Suppressor macrophage treated with lipopolysaccharide for 1 hour (primary cell): ENCODE measurements at regions not wholly inside any gene's neighbourhood (a gene's known extent, or its start where the extent isn't known, plus 50 kb on each side); places are given as distances from the start of the nearest gene placed in this dataset.

Experiments used
- DNase-seq, 3 donors: peaks; one replicate each; pipeline ENCODE4 v3.0.0-alpha.2; 2020 to 2022

DNA sequence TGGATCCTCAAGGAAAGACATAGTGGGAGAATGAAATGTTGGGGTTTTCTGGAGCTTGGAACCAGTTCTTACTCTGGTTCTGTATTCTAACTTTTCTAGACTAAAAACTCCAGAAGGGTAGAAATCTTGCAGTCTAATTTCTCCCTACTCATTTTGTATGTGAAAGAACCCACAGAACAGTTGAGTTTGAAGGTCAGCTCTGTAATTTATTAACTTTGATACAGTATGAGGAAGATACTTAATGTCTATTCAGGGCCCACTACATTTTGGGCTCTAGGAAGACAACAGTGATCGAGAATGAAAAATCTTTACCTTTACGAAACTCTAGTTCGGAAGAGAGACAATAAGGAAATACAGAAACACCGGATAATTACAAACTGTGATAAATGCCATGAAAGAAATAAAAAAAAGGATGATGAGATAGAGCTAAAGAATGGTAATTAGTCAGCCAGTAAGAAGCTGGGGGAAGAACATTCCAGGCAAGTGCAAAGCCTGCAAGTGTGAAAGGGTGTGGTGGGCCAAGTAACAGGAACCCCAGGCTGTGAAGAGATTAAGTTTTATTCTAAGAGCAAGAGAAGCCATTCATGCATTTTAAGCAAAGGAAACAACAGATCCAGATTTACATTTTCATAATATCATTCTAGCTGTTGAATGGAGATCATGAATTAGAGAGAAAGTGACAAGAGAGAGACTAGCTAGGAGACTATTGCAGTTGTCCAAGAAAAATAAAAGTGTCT, 159.9 kb upstream of the HMCN1 start:
- DNase-seq = no peak

DNA sequence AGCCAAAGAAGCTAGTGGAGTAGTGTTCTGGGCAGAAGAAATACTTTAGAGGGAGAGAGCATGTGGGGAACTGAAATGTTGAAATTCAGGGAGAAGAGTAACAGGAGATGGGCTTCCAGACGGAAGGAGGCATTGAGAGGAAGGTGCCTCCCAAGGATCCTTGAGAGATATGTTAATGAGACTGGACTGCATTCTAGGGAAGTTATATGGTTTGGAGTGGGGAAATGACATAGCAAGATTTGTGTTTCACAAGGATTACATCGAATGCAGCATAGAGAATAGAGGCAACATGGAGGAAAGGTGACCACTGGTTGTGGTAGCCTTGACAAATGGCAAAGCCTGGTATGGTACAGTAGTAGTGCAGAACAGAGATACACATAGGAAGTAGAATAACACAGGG, 160.5 kb upstream of the HMCN1 start:
- peak in 1 of 3 donors; percentile 14 for DNase-seq

DNA sequence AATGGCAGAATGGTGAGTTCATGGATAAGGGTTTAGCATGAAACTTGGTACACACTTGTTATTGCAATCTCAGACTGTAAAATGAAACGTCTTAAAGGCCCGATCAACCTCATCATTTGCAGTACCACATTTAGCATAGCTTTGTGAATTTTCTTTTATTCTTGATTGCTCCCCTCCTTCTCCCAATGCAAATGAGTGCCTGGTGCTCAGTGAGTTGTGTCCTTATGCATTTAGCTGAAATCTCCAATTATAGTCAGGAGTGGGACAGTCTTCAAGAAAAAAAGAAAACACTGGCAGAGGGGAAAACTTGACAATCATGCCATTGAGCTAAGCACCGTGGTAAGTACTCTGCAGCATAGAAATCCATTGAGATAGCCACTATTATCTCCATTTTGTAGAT, 161.0 kb upstream of the HMCN1 start:
- no peak for DNase-seq

DNA sequence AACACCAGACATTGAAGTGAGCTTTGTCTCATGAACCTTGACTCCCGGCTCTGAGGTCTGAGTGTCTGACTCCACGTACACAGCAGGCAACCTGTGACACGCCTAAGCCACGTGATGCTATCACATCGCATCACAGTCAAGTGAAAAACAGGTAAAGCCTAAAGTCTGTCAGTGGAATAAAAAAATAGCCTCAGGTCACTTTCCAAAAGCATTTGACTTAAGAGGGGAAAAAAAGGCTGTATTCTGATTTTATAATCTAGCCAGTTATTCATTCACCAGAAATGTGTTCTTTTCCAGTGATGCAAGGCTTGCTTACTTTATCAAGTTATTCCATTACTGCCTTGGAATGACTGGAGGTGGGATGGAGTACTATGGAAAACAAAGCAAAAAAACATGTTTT, 163.2 kb upstream of the HMCN1 start:
- no peak for DNase-seq

DNA sequence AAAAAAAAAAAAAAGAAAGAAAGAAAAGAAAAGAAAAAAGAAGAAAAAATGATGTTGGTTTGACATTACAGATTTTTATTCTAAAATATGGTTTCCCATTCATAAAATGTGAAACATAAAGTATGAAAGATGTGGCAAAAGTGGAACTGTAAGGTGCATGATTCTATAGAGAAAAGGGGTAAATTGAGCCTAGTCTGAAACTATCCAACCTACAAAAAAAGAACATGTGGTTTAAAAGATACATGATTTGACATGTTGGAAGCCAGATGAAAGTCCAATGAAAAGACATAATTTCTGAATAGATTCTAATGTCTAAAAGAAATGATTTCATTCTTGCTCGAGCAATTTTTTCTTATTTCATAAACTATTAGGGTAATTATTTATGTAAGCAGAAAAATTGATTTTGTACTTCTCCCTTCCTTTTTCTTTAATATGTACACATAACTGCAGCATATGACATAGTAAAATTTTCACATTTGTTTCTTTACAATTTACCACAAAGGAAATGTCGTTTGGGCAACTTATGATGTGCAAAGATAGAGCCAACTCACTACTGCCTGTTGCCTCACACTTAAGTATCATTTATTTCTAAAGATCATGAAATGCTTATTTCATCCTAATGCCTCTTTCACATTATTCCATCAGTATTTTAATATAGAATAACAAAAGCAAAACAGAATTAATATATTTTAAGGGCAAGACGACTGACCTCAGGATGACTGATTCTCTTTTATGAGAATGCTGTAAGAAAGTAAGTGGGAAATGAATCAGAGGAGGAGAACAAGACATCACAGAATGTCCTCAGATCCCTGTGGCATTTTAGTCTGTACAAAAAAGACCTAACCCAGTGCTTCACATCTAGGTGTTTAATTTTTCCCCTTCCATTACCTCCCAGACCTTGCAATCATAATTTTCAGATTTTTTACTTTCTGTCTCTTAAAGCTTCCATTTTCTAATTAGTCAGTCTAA, 165.8 kb upstream of the HMCN1 start:
- peak in 2 of 3 donors; percentile 46 to 61 for DNase-seq

DNA sequence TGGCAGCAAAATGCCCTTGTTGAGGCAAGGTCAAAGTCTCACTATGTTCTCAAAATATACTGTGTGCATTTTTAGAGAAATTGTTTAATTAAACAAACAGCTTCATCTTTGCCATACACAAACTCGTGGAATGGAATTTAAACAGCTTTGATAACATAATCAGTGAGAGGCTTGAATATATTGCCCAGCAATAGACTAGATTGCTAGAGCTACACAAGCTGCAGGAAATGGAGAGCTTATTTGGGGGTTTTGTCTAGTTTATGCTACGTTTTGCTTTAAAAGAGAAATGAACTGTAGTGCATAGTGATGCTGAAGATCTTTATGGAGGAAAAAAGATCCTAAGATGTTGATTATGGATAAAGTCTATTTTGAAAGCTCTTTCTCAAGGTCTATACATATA, 166.8 kb upstream of the HMCN1 start:
- no peak for DNase-seq

DNA sequence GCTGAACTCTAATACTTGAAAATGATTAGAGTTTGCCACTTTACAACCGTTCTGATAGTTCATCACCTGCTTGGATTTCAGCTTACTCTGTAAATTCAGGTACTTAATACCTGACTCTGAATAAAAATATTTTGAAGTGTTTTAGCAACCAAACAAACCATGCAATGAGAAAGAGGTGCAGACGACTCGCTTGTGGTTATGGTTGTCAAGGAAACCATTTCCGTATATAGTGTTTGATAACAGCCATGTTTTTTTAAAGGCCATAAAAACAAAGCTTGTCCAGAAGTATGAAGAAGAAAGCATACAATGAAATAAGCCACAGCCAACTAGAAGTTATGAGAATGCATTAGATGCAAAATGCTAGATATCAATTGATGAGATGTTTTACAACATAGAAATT, 167.2 kb upstream of the HMCN1 start:
- DNase-seq = peak in 1 of 3 donors; percentile 32

DNA sequence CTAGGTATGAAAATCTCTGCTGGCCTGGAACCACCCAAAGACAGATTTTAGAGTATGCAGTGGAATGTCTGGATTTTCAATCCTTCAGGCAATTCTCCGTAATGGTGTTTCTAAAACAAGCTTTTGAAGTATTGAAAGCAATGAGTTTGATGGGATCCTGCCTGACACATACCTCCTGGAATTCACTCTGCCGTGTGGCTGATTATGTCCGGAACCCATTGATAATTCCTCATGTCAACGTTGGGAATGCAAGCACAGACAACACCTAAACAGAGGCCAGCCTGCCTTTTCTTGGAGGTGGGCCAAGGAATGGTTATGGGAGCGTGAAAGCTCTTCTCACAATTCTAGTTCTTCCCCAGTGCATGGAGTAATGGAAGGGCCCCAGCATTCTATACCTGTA, 168.9 kb upstream of the HMCN1 start:
- DNase-seq = no peak

DNA sequence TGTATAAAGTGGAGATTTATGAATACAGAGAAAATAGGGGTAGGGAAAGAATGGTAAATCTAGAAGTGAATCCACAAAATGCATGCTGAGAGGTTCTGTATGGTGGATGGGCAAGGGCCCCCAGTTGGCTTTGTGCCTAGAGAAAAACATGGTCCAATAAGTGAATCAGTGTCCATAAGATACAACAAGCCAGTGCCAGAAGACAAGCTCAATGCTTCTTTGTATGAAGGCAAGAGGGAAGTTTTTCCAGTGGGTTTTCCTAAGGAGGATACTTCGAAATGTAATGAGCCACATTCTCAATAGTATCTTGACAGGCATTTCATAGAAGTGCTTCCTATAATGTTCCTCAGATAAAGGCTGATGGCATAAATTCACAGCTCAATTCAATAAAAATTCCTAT, 169.4 kb upstream of the HMCN1 start:
- DNase-seq = no peak

DNA sequence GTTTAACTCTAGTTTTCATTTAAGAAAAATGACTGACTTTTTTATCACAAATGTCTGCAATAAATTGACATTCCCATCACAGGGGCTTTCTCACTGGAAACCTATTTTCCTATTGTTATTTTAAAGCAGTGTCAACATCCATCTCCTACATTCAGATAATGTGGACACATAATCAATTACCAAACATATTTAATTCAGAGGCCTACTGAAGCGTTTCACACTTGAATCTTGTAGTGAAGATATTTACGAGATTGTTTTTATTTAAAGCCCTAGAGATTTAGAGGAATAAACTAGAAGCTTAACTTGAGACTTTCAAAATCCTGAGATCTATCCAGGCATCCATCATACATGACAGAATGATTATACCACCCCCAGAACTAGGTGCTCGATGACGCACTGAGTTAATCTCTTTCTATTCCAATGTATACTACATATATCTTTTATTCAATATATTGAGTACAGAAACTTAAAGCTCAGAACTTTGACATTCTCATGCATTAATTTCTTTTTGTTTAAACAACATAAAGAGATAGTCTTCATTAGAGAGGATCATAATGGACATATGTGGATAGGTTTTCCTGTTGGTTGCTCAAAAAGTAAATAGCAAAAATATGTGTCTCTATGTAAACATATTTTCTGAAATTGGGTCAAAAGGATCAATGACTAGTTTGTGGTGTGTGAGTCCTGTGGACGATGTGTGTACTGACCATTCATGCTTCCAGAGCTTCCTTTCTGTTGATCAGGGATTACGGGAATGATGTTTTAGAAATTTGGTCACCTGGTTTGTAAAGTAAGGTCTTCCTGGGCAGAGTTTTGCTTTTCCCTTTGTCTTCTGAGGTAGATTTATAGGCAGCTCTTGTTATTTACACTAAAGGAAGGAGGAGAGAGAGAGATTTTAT, 171.5 kb upstream of the HMCN1 start:
- no peak for DNase-seq

DNA sequence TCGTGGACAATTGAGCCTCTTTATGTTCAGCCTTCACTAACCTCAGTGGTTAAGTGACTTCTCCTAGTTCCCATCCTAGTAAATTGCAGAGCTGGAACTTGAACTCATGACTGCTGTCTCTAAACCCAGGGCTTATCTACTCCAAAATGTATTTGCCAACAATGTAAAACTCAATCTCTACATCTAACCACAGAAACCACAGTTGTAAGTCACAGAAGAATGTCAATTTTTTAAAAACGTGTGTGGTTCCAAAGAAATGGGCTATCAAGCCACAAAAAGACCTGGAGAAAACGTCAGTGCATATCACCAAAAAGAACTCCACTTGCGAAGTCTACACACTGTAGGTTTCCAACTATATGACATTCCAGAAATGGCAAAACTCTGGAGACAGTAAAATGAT, 172.6 kb upstream of the HMCN1 start:
- no peak for DNase-seq

DNA sequence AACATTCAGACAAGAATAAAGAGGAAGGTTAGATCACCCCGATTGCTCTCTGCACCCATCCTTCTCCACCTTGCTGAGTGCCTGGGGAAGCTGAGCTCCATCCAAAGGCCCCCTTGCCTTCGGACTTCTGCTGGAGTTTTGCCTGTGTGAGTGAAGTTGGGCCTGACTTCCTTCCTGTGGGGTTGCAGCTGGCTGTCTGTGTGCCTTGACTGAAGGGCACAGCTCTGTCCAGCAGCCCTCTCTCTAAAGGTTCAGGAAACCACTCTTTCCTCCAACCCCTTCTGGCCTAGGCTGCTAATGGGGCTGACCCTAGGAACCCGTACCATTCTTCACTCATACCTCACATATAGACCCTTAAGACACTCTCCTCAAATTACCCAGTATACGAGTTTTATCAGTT, 173.4 kb upstream of the HMCN1 start:
- DNase-seq = peak in 1 of 3 donors; percentile 15

DNA sequence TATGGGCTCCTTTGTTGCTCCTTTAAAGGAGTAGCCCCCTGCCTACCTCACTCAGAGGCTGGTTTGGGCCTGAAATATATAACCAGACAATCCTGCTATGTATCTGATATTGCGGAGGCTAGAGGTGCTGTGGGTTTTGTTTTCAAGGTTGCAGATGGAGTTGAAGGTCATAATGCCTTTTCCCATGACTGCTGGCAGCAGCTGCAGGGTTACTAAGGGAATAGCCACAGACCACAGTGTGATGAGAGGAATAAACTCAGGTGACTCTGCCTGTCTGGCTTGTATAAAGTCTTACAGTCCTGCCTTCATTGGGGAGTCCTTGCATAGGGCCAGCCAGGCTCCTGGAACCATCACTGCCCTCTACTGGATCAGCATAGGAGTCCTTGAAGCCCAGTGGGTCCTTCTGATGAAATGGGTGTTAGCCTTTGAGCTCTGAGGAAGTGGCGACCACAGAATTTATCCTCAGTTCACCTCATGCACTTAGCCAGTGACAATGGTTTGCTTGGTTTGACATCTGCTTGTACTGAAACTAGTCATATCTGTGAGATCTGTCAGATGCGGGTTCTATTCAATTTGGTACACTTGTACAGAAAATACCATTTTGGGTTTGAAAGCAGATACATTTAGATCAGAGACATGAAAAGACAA, 174.4 kb upstream of the HMCN1 start:
- peak; percentile 69 to 73 (median 69) for DNase-seq

DNA sequence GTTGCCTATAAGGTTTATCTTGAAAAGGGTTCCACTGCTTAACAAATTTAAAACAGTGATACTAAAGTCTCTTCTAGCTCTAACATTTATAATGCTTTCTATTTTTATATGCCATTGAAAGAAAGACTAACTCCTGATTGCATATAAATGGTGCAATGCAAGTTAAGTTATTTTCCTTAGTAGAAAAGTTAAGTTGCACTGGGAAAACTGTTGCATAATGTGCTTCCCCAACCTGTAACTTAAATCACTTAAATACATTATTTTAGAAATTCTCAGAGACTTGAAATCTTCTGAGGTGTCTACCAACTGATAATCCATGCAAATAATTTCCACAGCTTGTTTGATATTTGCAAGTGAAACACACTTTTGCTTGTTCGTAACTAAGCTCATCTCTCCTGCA, 175.0 kb upstream of the HMCN1 start:
- no peak for DNase-seq

DNA sequence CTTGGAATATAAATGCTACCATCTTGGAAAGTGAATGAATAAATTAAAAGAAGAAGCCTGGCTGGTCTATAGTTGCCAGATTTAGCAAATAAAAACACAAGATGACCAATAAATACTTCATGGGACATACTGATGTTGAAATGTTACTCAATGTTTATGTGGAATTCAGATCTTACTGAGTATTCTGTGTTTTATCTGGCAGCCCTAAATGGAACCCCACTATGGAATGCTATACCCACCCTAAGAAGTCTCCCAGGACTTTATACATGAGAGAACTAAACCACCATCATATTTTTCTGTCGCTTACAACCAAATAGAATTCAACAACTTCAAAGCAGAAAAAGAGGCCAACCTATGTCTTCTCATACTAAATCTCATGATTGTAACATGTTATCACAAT, 177.6 kb upstream of the HMCN1 start:
- DNase-seq = no peak

DNA sequence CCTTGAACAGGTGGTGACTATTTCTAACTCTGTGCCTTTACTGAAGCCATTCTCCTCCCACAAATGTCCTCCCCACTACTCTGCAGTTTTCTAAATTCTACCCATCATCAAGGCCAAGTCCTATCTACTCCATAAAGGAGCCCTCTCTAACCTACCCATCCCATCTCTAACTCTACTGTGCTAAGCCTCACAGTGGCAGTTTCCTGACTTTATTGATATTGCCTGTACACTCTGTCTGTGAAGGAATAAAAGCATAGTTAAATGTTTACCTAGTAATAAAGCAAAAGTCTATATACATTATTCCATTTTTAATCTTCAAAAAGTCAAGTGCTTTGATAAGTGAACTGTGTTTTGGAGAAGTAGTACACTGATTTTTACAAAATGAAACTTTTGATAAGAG, 178.4 kb upstream of the HMCN1 start:
- no peak for DNase-seq

DNA sequence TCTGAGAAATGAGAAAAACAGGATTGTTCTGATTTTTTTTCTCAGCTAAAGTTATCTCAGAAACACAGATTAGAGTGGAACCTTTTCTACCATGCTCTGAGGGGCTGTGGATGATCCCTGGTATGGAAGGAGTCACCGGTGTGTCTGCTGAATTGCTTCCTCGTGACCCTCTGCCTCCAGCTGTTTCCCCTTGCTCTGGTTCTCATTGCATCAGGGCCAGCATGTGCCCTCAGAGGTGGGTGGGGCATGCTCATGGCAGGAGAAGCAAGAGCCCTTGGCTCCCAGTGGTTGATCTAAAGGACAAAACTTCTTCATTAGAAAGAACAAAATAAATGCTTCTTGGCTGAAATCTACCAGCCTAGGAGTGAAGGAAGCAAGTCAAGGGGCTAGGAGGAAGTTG, 183.2 kb upstream of the HMCN1 start:
- DNase-seq = peak; percentile 58 to 75 (median 68)

DNA sequence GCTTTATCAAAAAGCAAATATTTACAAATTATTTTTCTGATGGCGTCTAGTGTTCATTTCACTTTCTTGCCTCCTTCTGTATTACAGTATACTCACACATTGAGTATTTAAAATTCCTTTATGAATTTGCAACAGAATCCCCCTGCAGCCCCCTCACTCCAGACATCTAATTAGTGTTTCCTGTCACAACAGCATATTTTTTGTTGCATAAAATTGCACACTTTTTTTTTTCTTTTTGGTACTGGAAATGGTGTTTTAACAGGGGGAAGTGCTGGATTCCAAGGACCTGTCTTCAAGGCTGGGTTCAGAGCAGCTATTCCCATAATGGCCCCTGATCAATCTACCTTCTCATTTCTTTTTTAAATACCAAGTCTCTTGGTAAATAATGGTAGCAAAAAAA, 184.3 kb upstream of the HMCN1 start:
- no peak for DNase-seq

DNA sequence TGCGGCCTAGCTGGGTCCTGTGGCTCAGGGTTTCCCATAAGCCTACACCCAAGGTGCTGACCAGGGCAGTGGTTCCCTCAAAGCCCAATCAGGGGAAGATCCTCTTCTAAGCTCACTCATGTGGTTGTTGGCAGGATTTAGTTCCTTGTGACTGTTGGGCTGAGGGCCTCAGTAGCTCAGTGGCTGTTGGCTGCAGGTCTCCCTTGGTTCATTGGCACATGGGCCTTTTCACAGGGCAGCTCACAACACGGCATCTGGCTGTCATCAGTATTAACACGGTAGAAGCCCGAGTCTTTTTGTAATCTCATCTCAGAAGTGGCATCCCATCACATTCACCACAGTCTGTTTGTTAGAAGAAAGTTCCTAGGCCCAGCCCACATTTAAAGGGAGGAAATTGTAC, 188.2 kb upstream of the HMCN1 start:
- no peak for DNase-seq

DNA sequence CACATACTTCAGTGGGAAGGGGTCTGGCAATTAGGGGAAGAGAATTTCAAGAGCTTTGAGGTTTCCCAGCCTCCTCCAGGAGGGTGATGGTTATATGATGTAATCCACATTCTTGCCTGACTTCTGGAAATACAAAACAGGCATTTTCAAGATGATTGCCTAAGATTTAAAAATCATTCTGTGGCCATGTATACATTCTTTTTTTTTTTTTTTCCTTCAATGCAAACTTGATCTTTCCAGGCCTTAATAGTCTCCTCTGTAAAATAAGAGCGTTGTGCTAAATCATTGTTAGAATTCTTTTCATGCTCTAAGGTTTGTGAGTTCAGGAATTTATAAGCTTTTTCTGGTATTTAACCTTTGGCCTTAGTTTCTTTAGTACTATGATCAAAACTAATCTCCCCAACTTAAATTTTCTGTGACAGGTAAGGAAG, 192.3 kb upstream of the HMCN1 start:
- peak; percentile 26 to 41 (median 33) for DNase-seq

DNA sequence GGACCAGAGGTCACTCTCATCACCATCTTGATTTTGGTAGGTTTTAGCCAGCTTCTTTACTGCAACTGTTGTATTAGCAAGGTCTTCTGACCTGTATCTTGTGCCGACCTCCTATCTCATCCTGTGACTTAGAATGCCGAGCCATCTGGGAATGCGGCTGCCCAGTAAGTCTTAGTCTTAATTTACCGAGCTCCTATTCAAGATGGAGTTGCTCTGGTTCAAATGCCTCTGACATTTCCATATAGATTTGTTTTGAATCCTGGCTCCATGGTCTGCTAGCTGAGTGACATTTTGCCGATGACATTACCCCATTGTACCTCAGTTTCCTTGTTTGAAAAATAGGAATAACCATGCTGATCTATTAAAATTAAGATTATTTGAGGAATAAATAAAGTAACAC, 193.9 kb upstream of the HMCN1 start:
- no peak for DNase-seq

DNA sequence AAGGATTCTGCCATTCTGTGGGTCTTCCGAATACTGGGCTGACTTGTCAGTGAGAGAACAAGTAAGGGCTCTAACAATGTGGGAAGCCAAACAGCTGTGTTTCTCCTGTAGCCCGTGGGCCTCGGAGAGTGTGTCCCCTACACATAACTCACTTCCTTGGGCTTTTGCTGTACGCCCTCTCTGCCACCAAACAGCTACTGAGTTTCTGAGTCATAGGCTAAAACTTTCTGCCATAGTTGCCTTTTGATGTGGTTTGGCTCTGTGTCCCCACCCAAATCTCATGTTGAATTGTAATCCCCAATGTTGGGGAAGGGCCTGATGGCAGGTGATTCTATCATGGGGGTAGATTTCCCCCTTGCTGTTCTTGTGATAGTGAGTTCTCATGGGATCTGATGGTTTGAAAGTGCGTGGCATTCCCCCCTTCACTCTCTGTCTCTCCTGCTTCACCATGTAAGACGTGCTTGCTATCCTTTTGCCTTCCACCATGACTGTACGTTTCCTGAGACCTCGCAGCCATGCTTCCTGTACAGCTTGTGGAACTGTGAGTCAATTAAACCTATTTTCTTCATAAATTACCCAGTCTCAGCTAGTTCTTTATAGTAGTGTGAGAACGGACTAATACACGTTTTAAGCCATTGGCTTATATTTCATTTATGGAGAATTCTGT, 194.8 kb upstream of the HMCN1 start:
- DNase-seq = no peak
